ENCODE measurements at regions not wholly inside any gene's neighbourhood (a gene's known extent, or its start where the extent isn't known, plus 50 kb on each side); places are given as distances from the start of the nearest gene placed in this dataset.
"Not testable (repeated sequence)": the region's sequence is repeated elsewhere in the genome, so short reads cannot be mapped to it uniquely, and the experiment has no call there.

DNA sequence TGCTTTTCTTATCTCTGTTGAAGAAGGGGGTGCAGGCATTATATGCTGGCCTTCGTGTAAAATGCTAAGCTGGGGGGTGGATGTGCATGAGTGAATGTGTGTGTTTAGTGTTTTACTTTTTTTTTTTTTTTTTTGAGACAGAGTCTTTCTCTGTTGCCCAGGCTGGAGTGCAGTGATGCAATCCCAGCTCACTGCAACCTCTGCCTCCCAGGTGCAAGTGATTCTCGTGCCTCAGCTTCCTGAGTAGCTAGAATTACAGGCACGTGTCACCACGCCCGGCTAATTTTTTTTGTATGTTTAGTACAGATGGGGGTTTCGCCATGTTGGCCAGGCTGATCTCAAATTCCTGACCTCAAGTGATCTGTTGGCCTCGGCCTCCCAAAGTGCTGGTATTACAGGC lies 55.8 kb upstream of the SCAF4 start:
- not testable (repeated sequence) for TF ChIP-seq CTCF (IDR thresholded peaks at IDR 0.05; ENCODE audit: low read length); EZH2 (IDR thresholded peaks at IDR 0.05; ENCODE audit: borderline replicate concordance, low read length)
